CD4-positive, alpha-beta T cell (primary cell): ENCODE measurements at regions not wholly inside any gene's neighbourhood (a gene's known extent, or its start where the extent isn't known, plus 50 kb on each side); places are given as distances from the start of the nearest gene placed in this dataset.

Experiments used
- ATAC-seq: fragments of 200-7000 bp; cut with Tn5 transposase; one replicate; pipeline ENCODE4 v1.10.0; 2022; ENCODE audit warnings: mild to moderate bottlenecking; ENCODE audit not compliant: poor library complexity
- CTCF ChIA-PET: fragments of 350-600 bp; sonication (Branson Sonifier 250); formaldehyde crosslinking; loops from one replicate; lab custom pipeline; 2021; ENCODE audit warnings: antibody characterized with exemption, inconsistent platforms; lab: Charles Lee
- POLR2A ChIA-PET: fragments of 350-600 bp; sonication (Branson Sonifier 250); formaldehyde crosslinking; loops from one replicate; lab custom pipeline; 2021; ENCODE audit warnings: antibody characterized with exemption, inconsistent platforms; lab: Charles Lee
- DNase-seq, 14 experiments: peaks; one replicate each; pipeline ENCODE4 v3.0.0-alpha.2; 2013 to 2020; ENCODE audit warnings: mixed read lengths in 2 of 14
- H3K27ac ChIP-seq, 2 donors: one replicate each; pipeline versions ENCODE4 v1.5.1 to v1.7.0; 2013; ENCODE audit warnings: low read length in 2 of 2, low read depth in 1 of 2, mild to moderate bottlenecking in 1 of 2
- H3K27me3 ChIP-seq, 2 experiments: 1 replicate in 1 of 2; 2 replicates in 1 of 2; pipeline versions ENCODE4 v1.6.1 to v1.7.0; 2013; ENCODE audit warnings: low read length in 2 of 2, control low read depth in 1 of 2, mild to moderate bottlenecking in 1 of 2, moderate library complexity in 1 of 2; ENCODE audit not compliant: insufficient read depth in 2 of 2, control insufficient read depth in 1 of 2
- H3K36me3 ChIP-seq: one replicate; pipeline ENCODE4 v1.6.1; 2013; ENCODE audit warnings: low read length, control low read depth; ENCODE audit not compliant: insufficient read depth
- H3K4me1 ChIP-seq: one replicate; pipeline ENCODE4 v1.6.1; 2013; ENCODE audit warnings: low read length, control low read depth; ENCODE audit not compliant: insufficient read depth
- H3K4me3 ChIP-seq: one replicate; pipeline ENCODE4 v1.5.1; 2013; ENCODE audit warnings: mild to moderate bottlenecking, low read length, moderate library complexity
- H3K9me3 ChIP-seq, 2 experiments: 1 replicate in 1 of 2; 2 replicates in 1 of 2; pipeline versions ENCODE4 v1.6.1 to v1.7.0; 2013; ENCODE audit warnings: low read length in 2 of 2, mild to moderate bottlenecking in 2 of 2, control low read depth in 1 of 2, moderate library complexity in 1 of 2; ENCODE audit not compliant: control insufficient read depth in 1 of 2, insufficient read depth in 1 of 2
- H3K27ac Mint-ChIP-seq: one replicate; pipeline ENCODE4 v1.8.0; 2020; ENCODE audit warnings: mixed read lengths
- H3K27me3 Mint-ChIP-seq: one replicate; pipeline ENCODE4 v1.8.0; 2021; ENCODE audit warnings: mixed read lengths
- H3K36me3 Mint-ChIP-seq: one replicate; pipeline ENCODE4 v1.8.0; 2021; ENCODE audit warnings: low read depth, mixed read lengths
- H3K4me1 Mint-ChIP-seq: one replicate; pipeline ENCODE4 v1.8.0; 2021; ENCODE audit warnings: low read depth, mixed read lengths
- H3K4me3 Mint-ChIP-seq: one replicate; pipeline ENCODE4 v1.8.0; 2020; ENCODE audit warnings: mild to moderate bottlenecking, mixed read lengths
- H3K9me3 Mint-ChIP-seq: one replicate; pipeline ENCODE4 v1.8.0; 2020; ENCODE audit warnings: mixed read lengths
- CTCF ChIP-seq: fragments of 200-600 bp; IDR thresholded peaks from one replicate; pipeline ENCODE4 v1.8.0; 2022; ENCODE audit warnings: antibody characterized with exemption, mild to moderate bottlenecking
- intact Hi-C, 2 experiments: fragments of 100-400 bp; cut with DNase I in 1 of 2; cut with micrococcal nuclease in 1 of 2; formaldehyde crosslinking; loops; one replicate each; pipeline versions ENCODE4 v1.15.1 to v1.9.0; 2023 to 2025; cut with DNase I, micrococcal nuclease

- Mint-ChIP-seq H3K27ac (no peak overlapping the region), H3K9me3 (no peaks in the 10 kb centered on the region)
- DNase-seq: no peak
Observed at GRCh38 chr2:120972286-120972685, 236.6 kb downstream of the GLI2 start.

GRCh38 chr2:120973196-120973595, 237.5 kb downstream of the GLI2 start:
- no peaks in the 10 kb centered on the region for H3K27me3 Mint-ChIP-seq
- no peaks in the 10 kb centered on the region for H3K4me1 ChIP-seq
- no peak overlapping the region for H3K27ac Mint-ChIP-seq
- H3K36me3 Mint-ChIP-seq: no peaks in the 10 kb centered on the region
- ATAC-seq (no peak), DNase-seq (no peak)
- no peaks in the 10 kb centered on the region for H3K4me1 Mint-ChIP-seq
- ChIA-PET CTCF (no interaction called here), POLR2A (no interaction called here)
- intact Hi-C loops: no loop called here
- H3K4me3 ChIP-seq: no peak overlapping the region
- no peaks in the 10 kb centered on the region for H3K9me3 Mint-ChIP-seq
- no peak overlapping the region for H3K27ac ChIP-seq
- H3K36me3 ChIP-seq: no peaks in the 10 kb centered on the region
- no peak overlapping the region for H3K4me3 Mint-ChIP-seq
- no peak for TF ChIP-seq CTCF
- no peaks in the 10 kb centered on the region for H3K27me3 ChIP-seq
- H3K9me3 ChIP-seq: peaks cover 0 to 46% of the 10 kb centered on the region in 2 experiments

More at GRCh38 chr2:120972286-120972685, 236.6 kb downstream of the GLI2 start:
- Mint-ChIP-seq H3K4me3 (no peak overlapping the region), H3K36me3 (no peaks in the 10 kb centered on the region), H3K27me3 (no peaks in the 10 kb centered on the region), H3K4me1 (no peaks in the 10 kb centered on the region)
- Histone ChIP-seq H3K27ac (no peak overlapping the region), H3K9me3 (peaks cover 0 to 43% of the 10 kb centered on the region in 2 experiments), H3K4me1 (no peaks in the 10 kb centered on the region), H3K4me3 (no peak overlapping the region), H3K27me3 (no peaks in the 10 kb centered on the region), H3K36me3 (no peaks in the 10 kb centered on the region)
- TF ChIP-seq CTCF: no peak
- POLR2A ChIA-PET: no interaction called here
- CTCF ChIA-PET: no interaction called here
- intact Hi-C loops: no loop called here
- no peak for ATAC-seq

DNA sequence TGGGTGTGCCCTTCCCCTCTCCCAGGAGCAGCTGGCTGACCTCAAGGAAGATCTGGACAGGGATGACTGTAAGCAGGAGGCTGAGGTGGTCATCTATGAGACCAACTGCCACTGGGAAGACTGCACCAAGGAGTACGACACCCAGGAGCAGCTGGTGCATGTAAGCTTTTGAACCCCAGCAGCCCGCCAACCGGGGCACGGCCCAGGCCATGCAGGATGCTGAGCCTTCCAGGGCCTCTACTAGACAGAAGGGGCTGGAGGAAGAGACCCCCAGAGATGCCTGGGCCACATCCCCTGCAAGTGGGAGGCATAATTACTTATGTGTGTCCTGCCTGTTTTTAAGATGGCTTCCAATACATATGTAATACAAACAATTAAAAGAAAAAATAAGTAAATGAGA, 239.3 kb downstream of the GLI2 start:
- no peak overlapping the region for H3K4me3 ChIP-seq
- no peaks in the 10 kb centered on the region for H3K27me3 ChIP-seq
- no peaks in the 10 kb centered on the region for H3K9me3 Mint-ChIP-seq
- CTCF ChIA-PET: no interaction called here
- no peak overlapping the region for H3K4me3 Mint-ChIP-seq
- H3K27ac ChIP-seq: no peak overlapping the region
- H3K36me3 Mint-ChIP-seq: no peaks in the 10 kb centered on the region
- H3K4me1 Mint-ChIP-seq: no peaks in the 10 kb centered on the region
- no peak for TF ChIP-seq CTCF
- H3K36me3 ChIP-seq: no peaks in the 10 kb centered on the region
- intact Hi-C loops: no loop called here
- no peak for DNase-seq
- H3K9me3 ChIP-seq: peaks cover 0 to 41% of the 10 kb centered on the region in 2 experiments
- no peaks in the 10 kb centered on the region for H3K27me3 Mint-ChIP-seq
- POLR2A ChIA-PET: no interaction called here
- ATAC-seq: no peak
- no peak overlapping the region for H3K27ac Mint-ChIP-seq
- H3K4me1 ChIP-seq: no peaks in the 10 kb centered on the region
